ENCODE measurements at regions not wholly inside any gene's neighbourhood (a gene's known extent, or its start where the extent isn't known, plus 50 kb on each side); places are given as distances from the start of the nearest gene placed in this dataset.

- no peaks in the 10 kb centered on the region for H3K27me3 ChIP-seq
- no peak overlapping the region for H3K27ac ChIP-seq
- DNase-seq (ENCODE audit: low read depth in 1 of 2, low spot score in 1 of 2): peak in 1 of 2 donors; percentile 92
- no peak overlapping the region for H3K4me3 ChIP-seq
- H3K9me3 ChIP-seq (ENCODE audit: low read depth): no peaks in the 10 kb centered on the region
- TF ChIP-seq CTCF (IDR thresholded peaks at IDR 0.05; ENCODE audit: low read depth, low read length): no peak
- no peaks in the 10 kb centered on the region for H3K36me3 ChIP-seq
- H3K4me1 ChIP-seq (ENCODE audit: low read depth): no peaks in the 10 kb centered on the region
These were observed 528.2 kb upstream of the MARCKS start for GRCh38 chr6:113328886-113329381.

- Histone ChIP-seq H3K27me3 (no peaks in the 10 kb centered on the region), H3K27ac (no peak overlapping the region), H3K4me1 (ENCODE audit: low read depth) (no peaks in the 10 kb centered on the region), H3K36me3 (no peaks in the 10 kb centered on the region), H3K9me3 (ENCODE audit: low read depth) (no peaks in the 10 kb centered on the region), H3K4me3 (no peak overlapping the region)
- no peak for TF ChIP-seq CTCF (IDR thresholded peaks at IDR 0.05; ENCODE audit: low read depth, low read length)
- DNase-seq (ENCODE audit: low read depth in 1 of 2, low spot score in 1 of 2): no peak
These were observed 527.1 kb upstream of the MARCKS start for GRCh38 chr6:113329942-113330635.

- no peak overlapping the region for H3K27ac ChIP-seq
- no peaks in the 10 kb centered on the region for H3K4me1 ChIP-seq (ENCODE audit: low read depth)
- DNase-seq (ENCODE audit: low read depth in 1 of 2, low spot score in 1 of 2): no peak
- H3K36me3 ChIP-seq: no peaks in the 10 kb centered on the region
- H3K4me3 ChIP-seq: no peak overlapping the region
- TF ChIP-seq CTCF (IDR thresholded peaks at IDR 0.05; ENCODE audit: low read depth, low read length): no peak
- H3K9me3 ChIP-seq (ENCODE audit: low read depth): no peaks in the 10 kb centered on the region
- no peaks in the 10 kb centered on the region for H3K27me3 ChIP-seq
These were observed 526.6 kb upstream of the MARCKS start for GRCh38 chr6:113330636-113330946.

GRCh38 chr6:113331021-113331420 is 526.1 kb upstream of the MARCKS start:
- Histone ChIP-seq H3K4me3 (no peak overlapping the region), H3K9me3 (ENCODE audit: low read depth) (no peaks in the 10 kb centered on the region), H3K36me3 (no peaks in the 10 kb centered on the region), H3K27ac (no peak overlapping the region), H3K4me1 (ENCODE audit: low read depth) (no peaks in the 10 kb centered on the region), H3K27me3 (no peaks in the 10 kb centered on the region)
- no peak for TF ChIP-seq CTCF (IDR thresholded peaks at IDR 0.05; ENCODE audit: low read depth, low read length)
- DNase-seq (ENCODE audit: low read depth in 1 of 2, low spot score in 1 of 2): no peak

GRCh38 chr6:113338644-113339043 is 518.5 kb upstream of the MARCKS start:
- Histone ChIP-seq H3K36me3 (no peaks in the 10 kb centered on the region), H3K27ac (no peak overlapping the region), H3K4me3 (no peak overlapping the region), H3K9me3 (ENCODE audit: low read depth) (no peaks in the 10 kb centered on the region), H3K4me1 (ENCODE audit: low read depth) (no peaks in the 10 kb centered on the region), H3K27me3 (no peaks in the 10 kb centered on the region)
- DNase-seq (ENCODE audit: low read depth in 1 of 2, low spot score in 1 of 2): no peak
- TF ChIP-seq CTCF (IDR thresholded peaks at IDR 0.05; ENCODE audit: low read depth, low read length): no peak
